ENCODE measurements at regions not wholly inside any gene's neighbourhood (a gene's known extent, or its start where the extent isn't known, plus 50 kb on each side); places are given as distances from the start of the nearest gene placed in this dataset.

DNA sequence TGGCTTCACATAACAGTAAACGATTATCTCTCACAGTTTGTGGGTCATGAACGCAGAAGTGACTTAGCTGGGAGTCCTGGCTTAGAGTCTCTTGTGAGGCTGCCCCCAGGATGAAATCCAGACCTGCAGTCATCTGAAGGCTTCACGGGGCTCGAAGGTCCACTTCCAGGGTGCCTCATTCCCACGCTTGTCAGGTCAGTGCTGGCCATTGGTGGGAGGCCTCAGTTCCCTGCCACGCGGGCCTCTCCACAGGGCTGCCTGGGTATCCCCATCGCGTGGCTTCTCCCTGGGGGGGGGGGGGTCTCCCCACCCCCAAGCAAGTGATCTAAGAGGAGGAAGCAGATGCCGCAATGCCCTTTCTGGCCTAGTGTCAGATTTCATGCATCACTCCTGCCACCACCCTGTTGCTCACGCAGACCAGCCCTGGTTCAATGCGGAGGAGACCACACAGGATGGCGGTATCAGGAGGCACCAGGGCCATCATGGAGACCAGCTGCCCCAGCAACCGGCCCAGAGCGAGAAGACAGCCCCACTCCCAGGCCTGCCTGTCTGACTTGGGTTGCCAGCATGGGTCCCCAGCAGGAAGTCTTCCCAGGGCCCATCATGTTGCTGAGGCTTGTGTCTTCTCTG lies 77.3 kb upstream of the CDH5 start:
- no peak for TF ChIP-seq CTCF (IDR thresholded peaks at IDR 0.05)
- no peak for TF ChIP-seq POLR2AphosphoS5 (IDR thresholded peaks at IDR 0.05)
- no peak for TF ChIP-seq EP300 (IDR thresholded peaks at IDR 0.05)
- TF ChIP-seq POLR2A (IDR thresholded peaks at IDR 0.05): no peak

Data from suprapubic skin (tissue), 4 donors.